H1 (cell line): ENCODE measurements at regions not wholly inside any gene's neighbourhood (a gene's known extent, or its start where the extent isn't known, plus 50 kb on each side); places are given as distances from the start of the nearest gene placed in this dataset.

Experiments used
- CTCF ChIA-PET: fragments of 300-600 bp; sonication (Branson Sonifier 250); formaldehyde crosslinking; loops from one replicate; lab custom pipeline; 2021; ENCODE audit not compliant: partially characterized antibody; lab: Charles Lee
- POLR2A ChIA-PET: fragments of 300-600 bp; sonication (Branson Sonifier 250); formaldehyde crosslinking; loops from one replicate; lab custom pipeline; 2021; ENCODE audit warnings: inconsistent platforms; ENCODE audit not compliant: partially characterized antibody; lab: Charles Lee
- DNase-seq, 2 experiments: peaks; one replicate each; pipeline versions ENCODE4 v3.0.0 to v3.0.0-alpha.2; 2010 to 2022; ENCODE audit warnings: low spot score in 2 of 2, low read depth in 1 of 2, mixed read lengths in 1 of 2
- FAIRE-seq: peaks from 2 replicates; lab custom pipeline; 2011; peaks lifted over from hg19 to GRCh38; lab: Jason Lieb, UNC
- H2AFZ ChIP-seq: 2 replicates; pipeline ENCODE4 v1.8.1; 2012; ENCODE audit warnings: low read length, inconsistent platforms
- H2AK5ac ChIP-seq: 2 replicates; pipeline ENCODE4 v1.6.1; 2013; ENCODE audit warnings: low read depth, low read length
- H2BK120ac ChIP-seq: replicated peaks from 2 replicates; pipeline ENCODE3; 2013; ENCODE audit warnings: low read depth, low read length, inconsistent platforms
- H2BK12ac ChIP-seq: 2 replicates; pipeline ENCODE4 v1.6.1; 2013; ENCODE audit warnings: low read depth, low read length
- H2BK15ac ChIP-seq: 2 replicates; pipeline ENCODE4 v1.6.1; 2013; ENCODE audit warnings: low read length
- H2BK20ac ChIP-seq: 2 replicates; pipeline ENCODE4 v1.6.1; 2013; ENCODE audit warnings: low read length
- H2BK5ac ChIP-seq: 2 replicates; pipeline ENCODE4 v1.6.1; 2013; ENCODE audit warnings: low read depth, low read length
- H3K14ac ChIP-seq: 2 replicates; pipeline ENCODE4 v1.6.1; 2013; ENCODE audit warnings: inconsistent platforms; ENCODE audit not compliant: insufficient read length
- H3K18ac ChIP-seq: 2 replicates; pipeline ENCODE4 v1.6.1; 2013; ENCODE audit warnings: low read length; ENCODE audit errors: extremely low read depth
- H3K23ac ChIP-seq: 2 replicates; pipeline ENCODE4 v1.6.1; 2013; ENCODE audit warnings: inconsistent platforms; ENCODE audit not compliant: insufficient read length
- H3K23me2 ChIP-seq: 2 replicates; pipeline ENCODE4 v1.6.1; 2013; ENCODE audit warnings: low read depth, low read length
- H3K27ac ChIP-seq: 2 replicates; pipeline ENCODE4 v1.6.1; 2011; ENCODE audit warnings: low read depth, low read length, inconsistent platforms
- H3K27me3 ChIP-seq, 4 experiments: replicated peaks in 1 of 4; 1 replicate in 1 of 4; 2 replicates in 3 of 4; pipeline versions ENCODE4 v1.6.1 to v1.8.1; 2011 to 2013; ENCODE audit warnings: low read length in 3 of 4, mild to moderate bottlenecking in 3 of 4, inconsistent platforms in 2 of 4, mixed read lengths in 2 of 4, moderate library complexity in 1 of 4; ENCODE audit not compliant: control insufficient read depth in 3 of 4, insufficient read depth in 3 of 4; ENCODE audit errors: extremely low read depth in 1 of 4
- H3K36me3 ChIP-seq, 4 experiments: 2 replicates each; pipeline versions ENCODE4 v1.6.1 to v1.8.1; 2011 to 2013; ENCODE audit warnings: mild to moderate bottlenecking in 4 of 4, low read length in 3 of 4, moderate library complexity in 2 of 4, control low read depth in 1 of 4, inconsistent platforms in 1 of 4; ENCODE audit not compliant: insufficient read depth in 4 of 4, control insufficient read depth in 2 of 4
- H3K4ac ChIP-seq: replicated peaks from 2 replicates; pipeline ENCODE3; 2013; ENCODE audit warnings: low read length, low read depth, mixed read lengths, inconsistent platforms; ENCODE audit not compliant: insufficient read length
- H3K4me1 ChIP-seq, 4 experiments: replicated peaks in 1 of 4; 1 replicate in 1 of 4; 2 replicates in 3 of 4; pipeline versions ENCODE4 v1.6.1 to v1.8.1; 2011 to 2013; ENCODE audit warnings: low read length in 3 of 4, inconsistent platforms in 2 of 4, mixed read lengths in 1 of 4; ENCODE audit not compliant: insufficient read depth in 4 of 4, control insufficient read depth in 3 of 4
- H3K4me2 ChIP-seq, 2 experiments: 2 replicates each; pipeline versions ENCODE4 v1.6.1 to v1.8.1; 2011 to 2013; ENCODE audit warnings: low read depth in 2 of 2, low read length in 2 of 2, control low read depth in 1 of 2, inconsistent platforms in 1 of 2, mild to moderate bottlenecking in 1 of 2; ENCODE audit not compliant: insufficient read depth in 1 of 2
- H3K4me3 ChIP-seq, 4 experiments: fragments of 200-600, 300-600 bp in 1 of 4; sonication (generic), shearing (Covaris generic), sonication (Bioruptor Twin) in 1 of 4; 2 replicates each; pipeline versions ENCODE4 v1.5.1 to v1.8.1; 2011 to 2016; ENCODE audit warnings: low read length in 4 of 4, low read depth in 3 of 4, control low read depth in 2 of 4, inconsistent platforms in 2 of 4, mild to moderate bottlenecking in 2 of 4, mixed read lengths in 1 of 4, moderate library complexity in 1 of 4; ENCODE audit not compliant: insufficient read depth in 2 of 4; ENCODE audit errors: extremely low read depth in 1 of 4
- H3K56ac ChIP-seq: replicated peaks from 2 replicates; pipeline ENCODE3; 2013; ENCODE audit warnings: low read depth, mild to moderate bottlenecking, mixed read lengths, low read length, inconsistent platforms; ENCODE audit not compliant: insufficient read length
- H3K79me1 ChIP-seq: 2 replicates; pipeline ENCODE4 v1.6.1; 2013; ENCODE audit warnings: low read depth, low read length, control low read depth
- H3K79me2 ChIP-seq, 2 experiments: 2 replicates each; pipeline versions ENCODE4 v1.6.1 to v1.8.1; 2012 to 2013; ENCODE audit warnings: low read length in 2 of 2, mild to moderate bottlenecking in 2 of 2, inconsistent platforms in 1 of 2; ENCODE audit not compliant: insufficient read depth in 2 of 2, control insufficient read depth in 1 of 2
- H3K9ac ChIP-seq, 4 experiments: replicated peaks in 1 of 4; 1 replicate in 1 of 4; 2 replicates in 3 of 4; pipeline versions ENCODE4 v1.6.1 to v1.8.1; 2011 to 2013; ENCODE audit warnings: low read depth in 3 of 4, low read length in 3 of 4, control low read depth in 2 of 4, mild to moderate bottlenecking in 2 of 4, moderate library complexity in 2 of 4, inconsistent platforms in 1 of 4; ENCODE audit errors: extremely low read depth in 1 of 4
- H3K9me3 ChIP-seq, 2 experiments: 2 replicates each; pipeline versions ENCODE4 v1.6.1 to v1.8.1; 2012 to 2013; ENCODE audit warnings: mild to moderate bottlenecking in 2 of 2, moderate library complexity in 2 of 2, control low read depth in 1 of 2, inconsistent platforms in 1 of 2, low read depth in 1 of 2, low read length in 1 of 2, mixed read lengths in 1 of 2; ENCODE audit not compliant: insufficient read depth in 2 of 2
- H4K20me1 ChIP-seq, 2 experiments: replicated peaks in 1 of 2; 2 replicates each; pipeline versions ENCODE3 to v1.8.1; 2011 to 2013; ENCODE audit warnings: inconsistent platforms in 2 of 2, low read length in 2 of 2, mild to moderate bottlenecking in 1 of 2; ENCODE audit not compliant: insufficient read depth in 2 of 2, control insufficient read depth in 1 of 2
- H4K5ac ChIP-seq: 2 replicates; pipeline ENCODE4 v1.6.1; 2013; ENCODE audit warnings: low read length, low read depth, mixed read lengths, inconsistent platforms; ENCODE audit not compliant: insufficient read length
- H4K8ac ChIP-seq: 2 replicates; pipeline ENCODE4 v1.8.0; 2013; ENCODE audit warnings: mild to moderate bottlenecking, moderate library complexity, low read length, inconsistent platforms; ENCODE audit not compliant: insufficient read depth; ENCODE audit errors: extremely low read depth
- H4K91ac ChIP-seq: replicated peaks from 2 replicates; pipeline ENCODE3; 2013; ENCODE audit warnings: low read length, mixed read lengths, inconsistent platforms; ENCODE audit not compliant: insufficient read length
- CEBPB ChIP-seq: IDR thresholded peaks from 2 replicates; pipeline ENCODE4 v1.6.1; 2012; ENCODE audit warnings: low read depth, low read length
- CHD2 ChIP-seq: IDR thresholded peaks from 2 replicates; pipeline ENCODE4 v1.6.1; 2012; ENCODE audit warnings: low read length, improper control_type of control experiment
- E2F6 ChIP-seq: IDR thresholded peaks from 2 replicates; pipeline ENCODE4 v1.6.1; 2012; ENCODE audit warnings: inconsistent platforms
- EGR1 ChIP-seq: IDR thresholded peaks from 2 replicates; pipeline ENCODE4 v1.6.1; 2011; ENCODE audit warnings: low read depth, low read length, borderline replicate concordance
- GABPA ChIP-seq: IDR thresholded peaks from 2 replicates; pipeline ENCODE4 v1.6.1; 2011; ENCODE audit warnings: mild to moderate bottlenecking, low read length, moderate library complexity, borderline replicate concordance; ENCODE audit not compliant: insufficient read depth
- JUND ChIP-seq: IDR thresholded peaks from 2 replicates; pipeline ENCODE4 v1.6.1; 2011; ENCODE audit warnings: mild to moderate bottlenecking, improper control_type of control experiment, low read length
- POU5F1 ChIP-seq: IDR thresholded peaks from 2 replicates; pipeline ENCODE4 v1.6.1; 2011; ENCODE audit warnings: low read depth, mild to moderate bottlenecking, low read length, moderate library complexity
- RFX5 ChIP-seq: IDR thresholded peaks from 2 replicates; pipeline ENCODE4 v1.6.1; 2011; ENCODE audit warnings: low read depth, low read length, improper control_type of control experiment, borderline replicate concordance
- SIRT6 ChIP-seq: IDR thresholded peaks from one replicate; pipeline ENCODE4 v1.7.1; 2012; ENCODE audit warnings: low read length, inconsistent platforms
- SUZ12 ChIP-seq: fragments of 200-600 bp; sonication (generic); IDR thresholded peaks from 2 replicates; pipeline ENCODE4 v1.6.1; 2012; ENCODE audit warnings: mild to moderate bottlenecking, inconsistent platforms, low read length, moderate library complexity, mixed read lengths
- TBP ChIP-seq: IDR thresholded peaks from 2 replicates; pipeline ENCODE4 v1.6.1; 2011; ENCODE audit warnings: low read depth, low read length, improper control_type of control experiment
- ZNF274 ChIP-seq: IDR thresholded peaks from 2 replicates; pipeline ENCODE4 v1.7.0; 2012; ENCODE audit warnings: low read length, borderline replicate concordance; ENCODE audit errors: extremely low read depth
- WGBS, 2 experiments: shearing (Covaris generic) in 1 of 2; methylation state at CpG; one replicate each; pipeline versions ENCODE4 v1.1.6 to v1.1.7; 2013 to 2015; ENCODE audit warnings: low lambda C conversion rate in 2 of 2, mixed read lengths in 2 of 2, inconsistent platforms in 1 of 2, low coverage in 1 of 2, missing lambda C conversion rate in 1 of 2; ENCODE audit not compliant: insufficient replicate concordance in 2 of 2, insufficient coverage in 1 of 2, insufficient read length in 1 of 2; ENCODE audit errors: extremely low coverage in 1 of 2, missing lambda C conversion rate in 1 of 2; 5-methylcytosine and 5-hydroxymethylcytosine counted together

- Histone ChIP-seq H3K4ac (no peak overlapping the region), H4K91ac (no peak overlapping the region), H3K27ac (no peak overlapping the region), H3K27me3 (no peaks in the 10 kb centered on the region), H3K14ac (no peak overlapping the region), H4K8ac (no peak overlapping the region)
- no peak for TF ChIP-seq CEBPB
- no peak for TF ChIP-seq SIRT6
- TF ChIP-seq JUND = no peak
- TF ChIP-seq POU5F1 = no peak
- TF ChIP-seq E2F6 = no peak
- TF ChIP-seq RFX5 = no peak
- no peak for TF ChIP-seq EGR1
- no peak for TF ChIP-seq SUZ12
- TF ChIP-seq TBP = no peak
- TF ChIP-seq ZNF274 = no peak
- no peak for TF ChIP-seq GABPA
- TF ChIP-seq CHD2 = no peak
- TF ChIP-seq, all 59 proteins: peak for 0
- H3K9me3 ChIP-seq = no peaks in the 10 kb centered on the region
- CTCF ChIA-PET = no interaction called here
- no peak overlapping the region for H2AK5ac ChIP-seq
- no peak overlapping the region for H2BK120ac ChIP-seq
- H2BK5ac ChIP-seq = no peak overlapping the region
- H3K23me2 ChIP-seq = no peaks in the 10 kb centered on the region
- H4K5ac ChIP-seq = no peak overlapping the region
- WGBS, 2 experiments = 91% methylated on average over 2 of the region's 2 CpGs; no CpG with 5 or more reads in 1 of the 2 experiments
- no peaks in the 10 kb centered on the region for H3K36me3 ChIP-seq
- H2BK15ac ChIP-seq = no peak overlapping the region
- H3K79me2 ChIP-seq = no peaks in the 10 kb centered on the region
- no peak overlapping the region for H2BK20ac ChIP-seq
- H3K18ac ChIP-seq = no peak overlapping the region
- no peak overlapping the region for H3K9ac ChIP-seq
- no peaks in the 10 kb centered on the region for H4K20me1 ChIP-seq
- H3K4me1 ChIP-seq = peaks cover 0 to 3% (median under 1%) of the 10 kb centered on the region in 4 experiments; a peak in 1 of 7 replicates
- no peak overlapping the region for H2AFZ ChIP-seq
- FAIRE-seq (no peak), DNase-seq (no peak)
- H3K79me1 ChIP-seq = no peaks in the 10 kb centered on the region
- H3K56ac ChIP-seq = no peak overlapping the region
- no peak overlapping the region for H2BK12ac ChIP-seq
- no peak overlapping the region for H3K4me2 ChIP-seq
- no peak overlapping the region for H3K4me3 ChIP-seq
- POLR2A ChIA-PET = no interaction called here
- no peak overlapping the region for H3K23ac ChIP-seq
Measured at GRCh38 chr4:79687006-79687405, 279.0 kb upstream of the GK2 start.
